GM23338 (cell line): ENCODE measurements at regions not wholly inside any gene's neighbourhood (a gene's known extent, or its start where the extent isn't known, plus 50 kb on each side); places are given as distances from the start of the nearest gene placed in this dataset.

Experiments used
- EZH2 ChIP-seq: fragments of 200-600 bp; sonication (generic); IDR thresholded peaks from one replicate; pipeline ENCODE4 v1.8.0; 2017; ENCODE audit warnings: antibody characterized with exemption, mild to moderate bottlenecking, low read depth; ENCODE audit not compliant: unreplicated experiment
- JUNB ChIP-seq: IDR thresholded peaks from one replicate; pipeline ENCODE4 v1.6.1; 2016; ENCODE audit warnings: antibody characterized with exemption; ENCODE audit not compliant: unreplicated experiment
- POLR2AphosphoS5 ChIP-seq: IDR thresholded peaks from 2 replicates; pipeline ENCODE4 v1.6.1; 2016; ENCODE audit warnings: antibody characterized with exemption, low read depth
- TF ChIP-seq, protein P1 (sequence below): IDR thresholded peaks from one replicate; pipeline ENCODE4 v1.6.1; 2018; ENCODE audit warnings: antibody characterized with exemption; ENCODE audit not compliant: unreplicated experiment
- TF ChIP-seq, protein P2 (sequence below), 2 experiments: fragments of 200-600 bp in 1 of 2; sonication (generic) in 1 of 2; conservative IDR thresholded peaks; 2 replicates each; pipeline versions ENCODE4 v1.5.1 to v1.6.1; 2016 to 2017; ENCODE audit warnings: antibody characterized with exemption in 2 of 2, low read depth in 2 of 2, mild to moderate bottlenecking in 2 of 2, moderate library complexity in 1 of 2

DNA sequence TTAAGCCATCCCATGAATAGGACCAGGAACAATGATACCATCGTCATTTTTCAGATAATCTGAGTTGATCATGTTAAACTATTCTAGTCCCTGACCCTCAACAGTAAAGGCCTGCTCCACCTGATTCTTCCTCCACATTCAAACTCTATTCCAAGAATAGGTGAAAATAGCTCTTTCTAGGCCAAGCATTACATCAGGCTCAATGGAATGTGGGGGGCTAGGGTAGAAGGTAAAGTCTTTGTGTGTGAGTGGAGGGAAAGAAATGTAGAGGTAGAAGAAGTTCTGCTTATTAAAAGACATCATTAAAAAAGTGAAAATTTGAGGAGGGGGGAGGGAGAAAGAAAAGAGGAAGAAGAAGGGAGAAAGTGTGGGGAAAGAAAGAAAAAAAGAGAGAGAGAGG lies 653.3 kb upstream of the PKDCC start:
- TF ChIP-seq, protein P1, sequence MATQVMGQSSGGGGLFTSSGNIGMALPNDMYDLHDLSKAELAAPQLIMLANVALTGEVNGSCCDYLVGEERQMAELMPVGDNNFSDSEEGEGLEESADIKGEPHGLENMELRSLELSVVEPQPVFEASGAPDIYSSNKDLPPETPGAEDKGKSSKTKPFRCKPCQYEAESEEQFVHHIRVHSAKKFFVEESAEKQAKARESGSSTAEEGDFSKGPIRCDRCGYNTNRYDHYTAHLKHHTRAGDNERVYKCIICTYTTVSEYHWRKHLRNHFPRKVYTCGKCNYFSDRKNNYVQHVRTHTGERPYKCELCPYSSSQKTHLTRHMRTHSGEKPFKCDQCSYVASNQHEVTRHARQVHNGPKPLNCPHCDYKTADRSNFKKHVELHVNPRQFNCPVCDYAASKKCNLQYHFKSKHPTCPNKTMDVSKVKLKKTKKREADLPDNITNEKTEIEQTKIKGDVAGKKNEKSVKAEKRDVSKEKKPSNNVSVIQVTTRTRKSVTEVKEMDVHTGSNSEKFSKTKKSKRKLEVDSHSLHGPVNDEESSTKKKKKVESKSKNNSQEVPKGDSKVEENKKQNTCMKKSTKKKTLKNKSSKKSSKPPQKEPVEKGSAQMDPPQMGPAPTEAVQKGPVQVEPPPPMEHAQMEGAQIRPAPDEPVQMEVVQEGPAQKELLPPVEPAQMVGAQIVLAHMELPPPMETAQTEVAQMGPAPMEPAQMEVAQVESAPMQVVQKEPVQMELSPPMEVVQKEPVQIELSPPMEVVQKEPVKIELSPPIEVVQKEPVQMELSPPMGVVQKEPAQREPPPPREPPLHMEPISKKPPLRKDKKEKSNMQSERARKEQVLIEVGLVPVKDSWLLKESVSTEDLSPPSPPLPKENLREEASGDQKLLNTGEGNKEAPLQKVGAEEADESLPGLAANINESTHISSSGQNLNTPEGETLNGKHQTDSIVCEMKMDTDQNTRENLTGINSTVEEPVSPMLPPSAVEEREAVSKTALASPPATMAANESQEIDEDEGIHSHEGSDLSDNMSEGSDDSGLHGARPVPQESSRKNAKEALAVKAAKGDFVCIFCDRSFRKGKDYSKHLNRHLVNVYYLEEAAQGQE, result no peak
- TF ChIP-seq, protein P2, sequence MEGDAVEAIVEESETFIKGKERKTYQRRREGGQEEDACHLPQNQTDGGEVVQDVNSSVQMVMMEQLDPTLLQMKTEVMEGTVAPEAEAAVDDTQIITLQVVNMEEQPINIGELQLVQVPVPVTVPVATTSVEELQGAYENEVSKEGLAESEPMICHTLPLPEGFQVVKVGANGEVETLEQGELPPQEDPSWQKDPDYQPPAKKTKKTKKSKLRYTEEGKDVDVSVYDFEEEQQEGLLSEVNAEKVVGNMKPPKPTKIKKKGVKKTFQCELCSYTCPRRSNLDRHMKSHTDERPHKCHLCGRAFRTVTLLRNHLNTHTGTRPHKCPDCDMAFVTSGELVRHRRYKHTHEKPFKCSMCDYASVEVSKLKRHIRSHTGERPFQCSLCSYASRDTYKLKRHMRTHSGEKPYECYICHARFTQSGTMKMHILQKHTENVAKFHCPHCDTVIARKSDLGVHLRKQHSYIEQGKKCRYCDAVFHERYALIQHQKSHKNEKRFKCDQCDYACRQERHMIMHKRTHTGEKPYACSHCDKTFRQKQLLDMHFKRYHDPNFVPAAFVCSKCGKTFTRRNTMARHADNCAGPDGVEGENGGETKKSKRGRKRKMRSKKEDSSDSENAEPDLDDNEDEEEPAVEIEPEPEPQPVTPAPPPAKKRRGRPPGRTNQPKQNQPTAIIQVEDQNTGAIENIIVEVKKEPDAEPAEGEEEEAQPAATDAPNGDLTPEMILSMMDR (conservative IDR thresholded peaks at IDR 0.05; ENCODE audit: low read depth in 2 of 2), result no peak
- TF ChIP-seq EZH2, result no peak
- TF ChIP-seq POLR2AphosphoS5, result no peak
- no peak for TF ChIP-seq JUNB
